ENCODE measurements at regions not wholly inside any gene's neighbourhood (a gene's known extent, or its start where the extent isn't known, plus 50 kb on each side); places are given as distances from the start of the nearest gene placed in this dataset.

- H3K4me3 ChIP-seq (ENCODE audit: low read length): no peak overlapping the region
- H3K27ac Mint-ChIP-seq: no peak overlapping the region
- H3K27ac ChIP-seq (ENCODE audit: low read depth, low read length): peak overlapping the region; percentile 93
- H3K4me1 ChIP-seq (ENCODE audit: control insufficient read depth, insufficient read depth, low read length): no peaks in the 10 kb centered on the region
- 57 to 77% methylated on average over 6 to 9 of the region's 9 CpGs for WGBS, 2 experiments (ENCODE audit: insufficient coverage in 1 of 2, insufficient read length in 1 of 2)
- H3K9me3 Mint-ChIP-seq: no peaks in the 10 kb centered on the region
- no peak overlapping the region for H3K4me3 Mint-ChIP-seq
- H3K36me3 Mint-ChIP-seq (ENCODE audit: low read depth): no peaks in the 10 kb centered on the region
- H3K4me1 Mint-ChIP-seq: no peaks in the 10 kb centered on the region
- H3K27me3 Mint-ChIP-seq (ENCODE audit: insufficient read depth): no peaks in the 10 kb centered on the region
- no peaks in the 10 kb centered on the region for H3K36me3 ChIP-seq (ENCODE audit: control insufficient read depth, insufficient read depth, low read length)
- no peaks in the 10 kb centered on the region for H3K9me3 ChIP-seq (ENCODE audit: control insufficient read depth, low read length)
- no peaks in the 10 kb centered on the region for H3K27me3 ChIP-seq (ENCODE audit: control insufficient read depth, insufficient read depth, low read length, poor library complexity, severe bottlenecking)
- TF ChIP-seq CTCF (conservative IDR thresholded peaks at IDR 0.05): no peak
- no peak overlapping the region for H3K9ac ChIP-seq (ENCODE audit: extremely low read depth, low read length, poor library complexity, severe bottlenecking)
- DNase-seq: no peak
Observed at GRCh38 chr5:125719681-125720347, 703.4 kb upstream of the GRAMD2B start.

- Histone ChIP-seq H3K36me3 (ENCODE audit: control insufficient read depth, insufficient read depth, low read length) (no peaks in the 10 kb centered on the region), H3K27ac (ENCODE audit: low read depth, low read length) (peak overlapping the region; percentile 93), H3K9me3 (ENCODE audit: control insufficient read depth, low read length) (no peaks in the 10 kb centered on the region), H3K27me3 (ENCODE audit: control insufficient read depth, insufficient read depth, low read length, poor library complexity, severe bottlenecking) (no peaks in the 10 kb centered on the region), H3K4me1 (ENCODE audit: control insufficient read depth, insufficient read depth, low read length) (no peaks in the 10 kb centered on the region), H3K9ac (ENCODE audit: extremely low read depth, low read length, poor library complexity, severe bottlenecking) (no peak overlapping the region), H3K4me3 (ENCODE audit: low read length) (no peak overlapping the region)
- 75 to 90% methylated on average over 2 of the region's 2 CpGs for WGBS, 2 experiments (ENCODE audit: insufficient coverage in 1 of 2, insufficient read length in 1 of 2)
- Mint-ChIP-seq H3K4me3 (no peak overlapping the region), H3K27me3 (ENCODE audit: insufficient read depth) (no peaks in the 10 kb centered on the region), H3K4me1 (no peaks in the 10 kb centered on the region), H3K36me3 (ENCODE audit: low read depth) (no peaks in the 10 kb centered on the region), H3K27ac (no peak overlapping the region), H3K9me3 (no peaks in the 10 kb centered on the region)
- DNase-seq: no peak
- no peak for TF ChIP-seq CTCF (conservative IDR thresholded peaks at IDR 0.05)
Observed at GRCh38 chr5:125720348-125720685, 702.9 kb upstream of the GRAMD2B start.

GRCh38 chr5:125720721-125721120, 702.5 kb upstream of the GRAMD2B start:
- 100% methylated on average over 1 of the region's 1 CpG; no CpG with 5 or more reads in 1 of the 2 experiments for WGBS, 2 experiments (ENCODE audit: insufficient coverage in 1 of 2, insufficient read length in 1 of 2)
- Histone ChIP-seq H3K36me3 (ENCODE audit: control insufficient read depth, insufficient read depth, low read length) (no peaks in the 10 kb centered on the region), H3K4me3 (ENCODE audit: low read length) (no peak overlapping the region), H3K9ac (ENCODE audit: extremely low read depth, low read length, poor library complexity, severe bottlenecking) (no peak overlapping the region), H3K27ac (ENCODE audit: low read depth, low read length) (no peak overlapping the region), H3K9me3 (ENCODE audit: control insufficient read depth, low read length) (no peaks in the 10 kb centered on the region), H3K4me1 (ENCODE audit: control insufficient read depth, insufficient read depth, low read length) (no peaks in the 10 kb centered on the region), H3K27me3 (ENCODE audit: control insufficient read depth, insufficient read depth, low read length, poor library complexity, severe bottlenecking) (no peaks in the 10 kb centered on the region)
- Mint-ChIP-seq H3K9me3 (no peaks in the 10 kb centered on the region), H3K4me3 (no peak overlapping the region), H3K4me1 (no peaks in the 10 kb centered on the region), H3K27ac (no peak overlapping the region), H3K27me3 (ENCODE audit: insufficient read depth) (no peaks in the 10 kb centered on the region), H3K36me3 (ENCODE audit: low read depth) (no peaks in the 10 kb centered on the region)
- no peak for TF ChIP-seq CTCF (conservative IDR thresholded peaks at IDR 0.05)
- no peak for DNase-seq
